ENCODE measurements at regions not wholly inside any gene's neighbourhood (a gene's known extent, or its start where the extent isn't known, plus 50 kb on each side); places are given as distances from the start of the nearest gene placed in this dataset.

GRCh38 chr11:76728778-76729177 lies 54.4 kb upstream of the TSKU start:
- no peak for TF ChIP-seq E2F1 (CRISPR knock-in tag; IDR thresholded peaks at IDR 0.05)
- TF ChIP-seq ZNF423 (CRISPR knock-in tag; IDR thresholded peaks at IDR 0.05): no peak
- TF ChIP-seq ETV6 (CRISPR knock-in tag; IDR thresholded peaks at IDR 0.05): no peak
- no peak for TF ChIP-seq ZNF232 (CRISPR knock-in tag; IDR thresholded peaks at IDR 0.05)
- TF ChIP-seq NFYB (CRISPR knock-in tag; conservative IDR thresholded peaks at IDR 0.05; ENCODE audit: low read depth): no peak
- TF ChIP-seq CTCF (IDR thresholded peaks at IDR 0.05): no peak
- TF ChIP-seq CREM (CRISPR knock-in tag; IDR thresholded peaks at IDR 0.05): no peak
- no peak for TF ChIP-seq ELF4 (CRISPR knock-in tag; IDR thresholded peaks at IDR 0.05; ENCODE audit: low read depth)
- no peak for TF ChIP-seq CREB1 (CRISPR knock-in tag; IDR thresholded peaks at IDR 0.05)
- no peak for TF ChIP-seq FOXP1 (CRISPR knock-in tag; IDR thresholded peaks at IDR 0.05; ENCODE audit: borderline replicate concordance)
- no peak for TF ChIP-seq SOX15 (CRISPR knock-in tag; IDR thresholded peaks at IDR 0.05)
- no peak for TF ChIP-seq SP1 (CRISPR knock-in tag; conservative IDR thresholded peaks at IDR 0.05)
- TF ChIP-seq NR2C2 (CRISPR knock-in tag; IDR thresholded peaks at IDR 0.05): no peak
- no peak for TF ChIP-seq E2F5 (CRISPR knock-in tag; IDR thresholded peaks at IDR 0.05)

Measured in WTC11 (cell line).